PFSK-1 (cell line): ENCODE measurements at regions not wholly inside any gene's neighbourhood (a gene's known extent, or its start where the extent isn't known, plus 50 kb on each side); places are given as distances from the start of the nearest gene placed in this dataset.

Experiments used
- FOXP2 ChIP-seq: optimal IDR thresholded peaks from 2 replicates; pipeline ENCODE3; 2011; ENCODE audit warnings: borderline replicate concordance, control low read depth, inconsistent platforms; ENCODE audit not compliant: insufficient read depth; ENCODE audit errors: extremely low read length, extremely low read depth
- POLR2AphosphoS5 ChIP-seq: IDR thresholded peaks from 2 replicates; pipeline ENCODE4 v1.6.1; 2012; ENCODE audit warnings: low read depth, mild to moderate bottlenecking, control low read depth, low read length, moderate library complexity
- SIN3A ChIP-seq: IDR thresholded peaks from 2 replicates; pipeline ENCODE4 v1.6.1; 2012; ENCODE audit warnings: mild to moderate bottlenecking, low read length, moderate library complexity, borderline replicate concordance; ENCODE audit not compliant: insufficient read depth
- TAF1 ChIP-seq: IDR thresholded peaks from 2 replicates; pipeline ENCODE4 v1.6.1; 2012; ENCODE audit warnings: low read length, control low read depth, borderline replicate concordance; ENCODE audit not compliant: insufficient read depth
- TF ChIP-seq, protein P1 (sequence below), 2 experiments: IDR thresholded peaks; 2 replicates each; pipeline versions ENCODE4 v1.6.1 to v1.8.0; 2011 to 2012; ENCODE audit warnings: low read depth in 2 of 2, low read length in 2 of 2, control low read depth in 1 of 2, inconsistent platforms in 1 of 2, mild to moderate bottlenecking in 1 of 2, moderate library complexity in 1 of 2; ENCODE audit not compliant: insufficient read depth in 1 of 2

DNA sequence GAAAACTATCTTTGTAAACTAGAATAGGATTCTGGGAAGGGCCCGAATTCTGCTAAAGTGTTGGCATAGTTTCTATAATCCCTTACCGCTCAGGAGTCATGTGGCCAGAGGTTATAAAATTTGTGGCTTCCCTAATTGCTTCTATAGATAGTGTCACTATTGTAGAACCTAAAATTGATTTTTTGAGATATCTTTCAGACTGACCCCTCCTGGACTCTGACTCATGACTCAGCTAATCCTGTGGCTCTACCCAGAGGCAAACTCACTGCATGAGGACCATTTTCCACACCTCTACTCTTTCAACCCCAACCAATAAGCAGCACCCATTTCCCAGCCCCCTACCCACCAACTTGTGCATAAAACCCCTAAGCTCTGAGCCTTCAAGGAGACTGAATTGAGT lies 61.8 kb upstream of the PRSS23 start:
- no peak for TF ChIP-seq TAF1
- no peak for TF ChIP-seq FOXP2
- TF ChIP-seq, protein P1, sequence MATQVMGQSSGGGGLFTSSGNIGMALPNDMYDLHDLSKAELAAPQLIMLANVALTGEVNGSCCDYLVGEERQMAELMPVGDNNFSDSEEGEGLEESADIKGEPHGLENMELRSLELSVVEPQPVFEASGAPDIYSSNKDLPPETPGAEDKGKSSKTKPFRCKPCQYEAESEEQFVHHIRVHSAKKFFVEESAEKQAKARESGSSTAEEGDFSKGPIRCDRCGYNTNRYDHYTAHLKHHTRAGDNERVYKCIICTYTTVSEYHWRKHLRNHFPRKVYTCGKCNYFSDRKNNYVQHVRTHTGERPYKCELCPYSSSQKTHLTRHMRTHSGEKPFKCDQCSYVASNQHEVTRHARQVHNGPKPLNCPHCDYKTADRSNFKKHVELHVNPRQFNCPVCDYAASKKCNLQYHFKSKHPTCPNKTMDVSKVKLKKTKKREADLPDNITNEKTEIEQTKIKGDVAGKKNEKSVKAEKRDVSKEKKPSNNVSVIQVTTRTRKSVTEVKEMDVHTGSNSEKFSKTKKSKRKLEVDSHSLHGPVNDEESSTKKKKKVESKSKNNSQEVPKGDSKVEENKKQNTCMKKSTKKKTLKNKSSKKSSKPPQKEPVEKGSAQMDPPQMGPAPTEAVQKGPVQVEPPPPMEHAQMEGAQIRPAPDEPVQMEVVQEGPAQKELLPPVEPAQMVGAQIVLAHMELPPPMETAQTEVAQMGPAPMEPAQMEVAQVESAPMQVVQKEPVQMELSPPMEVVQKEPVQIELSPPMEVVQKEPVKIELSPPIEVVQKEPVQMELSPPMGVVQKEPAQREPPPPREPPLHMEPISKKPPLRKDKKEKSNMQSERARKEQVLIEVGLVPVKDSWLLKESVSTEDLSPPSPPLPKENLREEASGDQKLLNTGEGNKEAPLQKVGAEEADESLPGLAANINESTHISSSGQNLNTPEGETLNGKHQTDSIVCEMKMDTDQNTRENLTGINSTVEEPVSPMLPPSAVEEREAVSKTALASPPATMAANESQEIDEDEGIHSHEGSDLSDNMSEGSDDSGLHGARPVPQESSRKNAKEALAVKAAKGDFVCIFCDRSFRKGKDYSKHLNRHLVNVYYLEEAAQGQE (IDR thresholded peaks at IDR 0.05; ENCODE audit: insufficient read depth in 1 of 2, low read depth in 2 of 2, low read length in 2 of 2), result no peak
- TF ChIP-seq SIN3A, result no peak
- TF ChIP-seq POLR2AphosphoS5, result no peak

DNA sequence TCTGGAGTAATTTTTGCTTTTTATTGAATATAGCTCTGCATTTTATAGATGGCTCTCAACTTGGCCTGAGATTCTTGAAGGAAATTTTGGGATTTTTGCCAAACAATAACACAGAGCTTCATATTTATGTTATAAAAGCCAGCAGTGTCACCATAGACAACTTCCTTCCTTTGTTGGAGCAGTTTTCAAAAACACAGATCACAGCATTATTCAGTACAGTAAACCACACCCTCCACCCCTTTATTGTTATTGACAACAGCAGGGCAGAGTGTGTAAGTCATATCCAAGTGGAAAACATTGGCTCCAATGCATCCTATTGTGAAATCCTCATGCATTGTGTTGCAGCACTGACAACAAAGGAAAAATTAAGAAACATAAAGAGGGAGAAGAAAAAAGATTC lies 62.6 kb upstream of the PRSS23 start:
- TF ChIP-seq FOXP2 (peak; percentile 43), SIN3A (no peak)

DNA sequence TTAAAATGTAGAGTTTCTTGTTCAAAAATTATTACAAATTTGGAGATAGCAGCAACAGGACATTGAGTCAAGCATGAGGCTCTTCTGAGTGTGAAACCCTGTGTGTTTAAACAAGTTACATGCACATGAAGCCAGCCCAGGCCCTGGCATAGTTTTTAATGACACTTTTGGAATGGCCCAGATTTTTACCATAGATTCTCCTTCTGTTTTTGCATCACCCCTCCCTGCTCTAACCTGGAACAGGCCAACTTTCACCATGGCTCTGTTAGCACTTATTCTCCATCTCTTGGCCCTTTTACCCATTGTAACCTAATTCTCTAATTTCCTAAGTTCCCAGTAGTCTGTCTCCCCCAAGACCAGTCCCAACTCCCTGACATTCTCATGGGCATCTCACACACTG lies 63.1 kb upstream of the PRSS23 start:
- TF ChIP-seq SIN3A, result no peak
- TF ChIP-seq, protein P1 (IDR thresholded peaks at IDR 0.05; ENCODE audit: insufficient read depth in 1 of 2, low read depth in 2 of 2, low read length in 2 of 2), result no peak
- TF ChIP-seq POLR2AphosphoS5, result no peak
- no peak for TF ChIP-seq TAF1
- TF ChIP-seq FOXP2, result no peak

DNA sequence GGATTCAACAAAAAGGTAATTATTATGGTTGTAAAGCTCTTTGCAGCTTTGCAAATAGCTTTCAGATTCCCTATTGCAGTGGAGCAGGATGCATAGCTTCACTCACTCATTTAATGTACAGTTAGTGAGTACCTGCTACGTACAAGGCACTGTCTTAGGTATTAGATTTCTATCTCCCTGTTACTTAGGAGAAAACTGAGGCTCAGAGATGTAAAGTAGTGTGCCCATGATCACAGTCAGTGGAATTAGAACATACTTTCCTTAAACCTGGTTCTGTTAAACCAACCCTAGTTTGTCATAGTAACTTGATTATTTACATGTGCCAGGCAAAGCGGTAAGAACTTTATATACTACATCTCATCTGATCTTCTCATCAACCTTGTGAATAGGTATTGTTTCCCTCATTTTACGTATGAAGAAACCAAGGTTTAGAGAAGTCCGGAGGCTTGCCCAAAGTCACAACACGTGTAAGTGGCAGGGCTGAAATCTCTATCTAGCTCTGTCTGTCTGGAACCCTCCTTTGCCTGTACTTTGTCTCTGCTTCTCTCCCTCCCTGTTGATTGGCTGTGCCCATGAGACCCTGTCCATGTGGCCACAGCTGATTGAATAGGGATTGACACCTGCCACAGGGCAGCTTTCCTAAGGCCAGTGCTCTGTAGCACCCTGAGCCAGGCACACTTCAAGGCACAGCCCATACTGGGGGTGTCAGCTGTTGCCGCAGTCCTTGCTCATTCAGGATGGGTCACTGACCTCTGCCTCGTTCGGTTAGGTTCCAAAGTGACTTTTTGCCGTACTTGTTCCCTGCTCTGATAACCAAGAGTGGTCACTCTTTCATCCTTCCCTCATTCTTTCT lies 63.8 kb upstream of the PRSS23 start:
- no peak for TF ChIP-seq POLR2AphosphoS5
- TF ChIP-seq FOXP2, result no peak
- no peak for TF ChIP-seq SIN3A
- no peak for TF ChIP-seq TAF1
- TF ChIP-seq, protein P1 (IDR thresholded peaks at IDR 0.05; ENCODE audit: insufficient read depth in 1 of 2, low read depth in 2 of 2, low read length in 2 of 2), result no peak

DNA sequence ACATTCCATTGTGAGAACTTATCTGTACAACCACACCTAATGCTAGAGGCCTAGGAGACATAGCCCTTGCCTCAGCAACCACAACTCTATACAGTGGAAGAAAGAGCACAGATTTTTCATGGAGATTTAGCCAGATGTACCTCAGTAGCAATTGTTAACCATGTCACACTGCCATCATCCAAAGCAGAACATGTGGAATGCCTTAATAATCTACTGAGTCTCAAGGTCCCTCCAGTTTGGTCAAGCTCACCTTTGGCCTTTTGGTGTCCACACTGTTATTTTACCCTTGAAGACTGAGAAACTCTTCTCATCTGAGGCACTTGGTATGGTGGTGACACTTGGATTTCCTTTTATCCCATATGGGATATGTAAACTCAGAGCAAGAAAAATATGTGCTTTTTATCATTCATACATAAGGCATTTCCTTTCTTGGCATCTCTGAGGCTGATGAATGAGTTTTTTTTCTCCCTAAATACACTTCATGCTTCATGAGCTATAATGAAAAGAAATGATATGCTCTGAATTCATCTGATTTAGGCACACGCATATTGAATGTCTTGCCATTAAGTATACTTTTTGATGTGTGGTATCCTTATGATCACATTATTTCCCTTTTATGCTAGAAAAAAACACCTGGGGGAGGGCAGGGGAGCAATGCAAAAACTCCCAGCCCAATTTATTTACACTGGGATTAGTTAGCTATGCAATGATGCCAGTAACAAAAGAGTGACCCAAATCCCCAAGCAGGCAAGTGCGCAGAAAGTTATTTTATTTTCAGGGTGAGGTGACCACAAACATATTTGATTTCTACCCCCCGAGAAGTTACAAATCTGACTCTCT lies 63.3 kb upstream of the ME3 start:
- TF ChIP-seq, protein P1 (IDR thresholded peaks at IDR 0.05; ENCODE audit: insufficient read depth in 1 of 2, low read depth in 2 of 2, low read length in 2 of 2), result no peak
- TF ChIP-seq POLR2AphosphoS5 (no peak), FOXP2 (no peak), SIN3A (no peak), TAF1 (no peak)
